Smooth muscle cell (in vitro differentiated cells): ENCODE measurements at regions not wholly inside any gene's neighbourhood (a gene's known extent, or its start where the extent isn't known, plus 50 kb on each side); places are given as distances from the start of the nearest gene placed in this dataset.

Source experiments
- DNase-seq: peaks from one replicate; lab custom pipeline; 2025; ENCODE audit not compliant: unreplicated experiment; lab: John Stamatoyannopoulos, UW
- H2AFZ ChIP-seq: fragments of 200-600 bp; sonication (generic); 2 replicates; pipeline ENCODE4 v1.6.0; 2016; ENCODE audit warnings: antibody characterized with exemption, low read depth, mild to moderate bottlenecking
- H3F3A ChIP-seq: fragments of 200-600 bp; sonication (generic); 2 replicates; pipeline ENCODE4 v1.6.0; 2017; ENCODE audit warnings: antibody characterized with exemption, low read depth
- H3K27ac ChIP-seq: fragments of 200-600 bp; sonication (generic); 2 replicates; pipeline ENCODE4 v1.5.1; 2016; ENCODE audit warnings: low read depth, mild to moderate bottlenecking
- H3K27me3 ChIP-seq: fragments of 200-600 bp; sonication (generic); 2 replicates; pipeline ENCODE4 v1.6.1; 2016; ENCODE audit warnings: low read depth, mild to moderate bottlenecking
- H3K36me3 ChIP-seq: fragments of 200-600 bp; sonication (generic); 2 replicates; pipeline ENCODE4 v1.5.1; 2016; ENCODE audit warnings: low read depth
- H3K4me1 ChIP-seq: fragments of 200-600 bp; sonication (generic); 2 replicates; pipeline ENCODE4 v1.5.1; 2016; ENCODE audit warnings: low read depth
- H3K4me2 ChIP-seq: fragments of 200-600 bp; sonication (generic); 2 replicates; pipeline ENCODE4 v1.6.0; 2016; ENCODE audit warnings: mild to moderate bottlenecking
- H3K4me3 ChIP-seq: fragments of 200-600 bp; sonication (generic); 2 replicates; pipeline ENCODE4 v1.5.1; 2016; ENCODE audit warnings: mild to moderate bottlenecking
- H3K79me2 ChIP-seq: fragments of 200-600 bp; sonication (generic); 2 replicates; pipeline ENCODE4 v1.6.0; 2016; ENCODE audit warnings: low read depth, mild to moderate bottlenecking
- H3K9ac ChIP-seq: fragments of 200-600 bp; sonication (generic); 2 replicates; pipeline ENCODE4 v1.6.0; 2016; ENCODE audit warnings: low read depth
- H3K9me3 ChIP-seq: fragments of 200-600 bp; sonication (generic); replicated peaks from 2 replicates; pipeline ENCODE4 v1.5.1; 2016; ENCODE audit warnings: low read depth
- H4K20me1 ChIP-seq: fragments of 200-600 bp; sonication (generic); 2 replicates; pipeline ENCODE4 v1.6.0; 2016; ENCODE audit warnings: low read depth
- WGBS: methylation state at CpG from one replicate; pipeline ENCODE4 v1.1.7; 2016; ENCODE audit warnings: low lambda C conversion rate; 5-methylcytosine and 5-hydroxymethylcytosine counted together
- TF ChIP-seq, protein P1 (sequence below): fragments of 200-600 bp; sonication (generic); IDR thresholded peaks from 2 replicates; pipeline ENCODE4 v1.5.1; 2017; ENCODE audit warnings: borderline replicate concordance, mild to moderate bottlenecking, antibody characterized with exemption; ENCODE audit not compliant: insufficient read depth, poor library complexity, severe bottlenecking

GRCh38 chr5:99724732-99725290 is 796.0 kb upstream of the CHD1 start:
- Histone ChIP-seq H3K36me3 (no peaks in the 10 kb centered on the region), H4K20me1 (no peaks in the 10 kb centered on the region), H3K9ac (no peak overlapping the region), H3K27ac (no peak overlapping the region), H3K4me3 (no peak overlapping the region), H2AFZ (no peak overlapping the region), H3K4me2 (no peak overlapping the region), H3F3A (no peaks in the 10 kb centered on the region), H3K9me3 (no peaks in the 10 kb centered on the region), H3K4me1 (no peaks in the 10 kb centered on the region), H3K79me2 (no peaks in the 10 kb centered on the region), H3K27me3 (no peaks in the 10 kb centered on the region)
- TF ChIP-seq, protein P1, sequence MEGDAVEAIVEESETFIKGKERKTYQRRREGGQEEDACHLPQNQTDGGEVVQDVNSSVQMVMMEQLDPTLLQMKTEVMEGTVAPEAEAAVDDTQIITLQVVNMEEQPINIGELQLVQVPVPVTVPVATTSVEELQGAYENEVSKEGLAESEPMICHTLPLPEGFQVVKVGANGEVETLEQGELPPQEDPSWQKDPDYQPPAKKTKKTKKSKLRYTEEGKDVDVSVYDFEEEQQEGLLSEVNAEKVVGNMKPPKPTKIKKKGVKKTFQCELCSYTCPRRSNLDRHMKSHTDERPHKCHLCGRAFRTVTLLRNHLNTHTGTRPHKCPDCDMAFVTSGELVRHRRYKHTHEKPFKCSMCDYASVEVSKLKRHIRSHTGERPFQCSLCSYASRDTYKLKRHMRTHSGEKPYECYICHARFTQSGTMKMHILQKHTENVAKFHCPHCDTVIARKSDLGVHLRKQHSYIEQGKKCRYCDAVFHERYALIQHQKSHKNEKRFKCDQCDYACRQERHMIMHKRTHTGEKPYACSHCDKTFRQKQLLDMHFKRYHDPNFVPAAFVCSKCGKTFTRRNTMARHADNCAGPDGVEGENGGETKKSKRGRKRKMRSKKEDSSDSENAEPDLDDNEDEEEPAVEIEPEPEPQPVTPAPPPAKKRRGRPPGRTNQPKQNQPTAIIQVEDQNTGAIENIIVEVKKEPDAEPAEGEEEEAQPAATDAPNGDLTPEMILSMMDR: no peak
- DNase-seq: no peak
- WGBS: 69% methylated on average over 2 of the region's 2 CpGs

GRCh38 chr5:99721506-99721905 is 792.7 kb upstream of the CHD1 start:
- no peak overlapping the region for H3K4me2 ChIP-seq

GRCh38 chr5:99715921-99716320 is 787.1 kb upstream of the CHD1 start:
- Histone ChIP-seq H3K27me3 (no peaks in the 10 kb centered on the region), H3K9me3 (no peaks in the 10 kb centered on the region), H3K4me3 (no peak overlapping the region), H2AFZ (no peak overlapping the region), H3K36me3 (no peaks in the 10 kb centered on the region), H3K4me1 (no peaks in the 10 kb centered on the region), H3K9ac (no peak overlapping the region), H3F3A (no peaks in the 10 kb centered on the region), H3K27ac (no peak overlapping the region), H3K4me2 (no peak overlapping the region), H3K79me2 (no peaks in the 10 kb centered on the region), H4K20me1 (no peaks in the 10 kb centered on the region)
- TF ChIP-seq, protein P1: no peak
- WGBS: 59% methylated on average over 3 of the region's 3 CpGs
- DNase-seq: no peak

More at GRCh38 chr5:99721506-99721905, 792.7 kb upstream of the CHD1 start:
- no peak for DNase-seq
- Histone ChIP-seq H3F3A (no peaks in the 10 kb centered on the region), H3K27ac (no peak overlapping the region), H3K4me3 (no peak overlapping the region), H2AFZ (no peak overlapping the region), H4K20me1 (no peaks in the 10 kb centered on the region), H3K27me3 (no peaks in the 10 kb centered on the region), H3K79me2 (no peaks in the 10 kb centered on the region), H3K36me3 (no peaks in the 10 kb centered on the region), H3K9ac (no peak overlapping the region), H3K4me1 (no peaks in the 10 kb centered on the region), H3K9me3 (no peaks in the 10 kb centered on the region)
- TF ChIP-seq, protein P1: no peak

DNA sequence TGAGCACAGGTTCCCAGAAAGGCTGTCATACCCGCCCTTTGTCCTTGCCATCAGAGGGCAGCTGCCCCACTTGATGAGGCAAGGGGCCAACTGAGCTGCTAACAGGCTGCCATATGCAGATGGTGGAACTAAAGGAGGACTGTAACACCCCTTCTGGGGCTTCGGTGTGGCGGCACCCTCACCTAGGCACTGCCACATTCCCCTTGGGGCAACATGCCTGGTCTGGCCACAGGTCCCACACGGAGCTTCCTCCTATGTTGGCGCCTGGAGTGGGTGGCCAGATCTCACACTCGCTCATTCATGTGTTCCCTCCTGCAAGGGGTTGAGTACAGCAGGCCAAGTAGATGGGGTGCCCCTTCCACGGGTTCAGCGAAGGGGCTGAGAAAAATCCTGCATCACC is 777.4 kb upstream of the CHD1 start:
- Histone ChIP-seq H3K79me2 (no peaks in the 10 kb centered on the region), H3K27me3 (no peaks in the 10 kb centered on the region), H2AFZ (no peak overlapping the region), H3K4me3 (no peak overlapping the region), H3K9me3 (no peaks in the 10 kb centered on the region), H3K36me3 (no peaks in the 10 kb centered on the region), H4K20me1 (no peaks in the 10 kb centered on the region), H3K4me1 (no peaks in the 10 kb centered on the region), H3F3A (no peaks in the 10 kb centered on the region), H3K27ac (no peak overlapping the region), H3K4me2 (no peak overlapping the region), H3K9ac (no peak overlapping the region)
- DNase-seq: no peak
- TF ChIP-seq, protein P1: no peak
- 94% methylated on average over 8 of the region's 8 CpGs for WGBS
